Testis (tissue), 2 donors: ENCODE measurements at regions not wholly inside any gene's neighbourhood (a gene's known extent, or its start where the extent isn't known, plus 50 kb on each side); places are given as distances from the start of the nearest gene placed in this dataset.

ENCODE experiments used
- CTCF ChIP-seq, 3 experiments: fragments of 450-650 bp in 2 of 3; fragments of 200-600 bp in 1 of 3; sonication (generic) in 1 of 3; IDR thresholded peaks; one replicate each; pipeline ENCODE4 v1.5.1; 2016 to 2019; ENCODE audit warnings: antibody characterized with exemption in 3 of 3, mild to moderate bottlenecking in 2 of 3, moderate library complexity in 1 of 3
- POLR2A ChIP-seq: fragments of 450-650 bp; IDR thresholded peaks from one replicate; pipeline ENCODE4 v1.6.1; 2017; ENCODE audit warnings: antibody characterized with exemption, mild to moderate bottlenecking, moderate library complexity

DNA sequence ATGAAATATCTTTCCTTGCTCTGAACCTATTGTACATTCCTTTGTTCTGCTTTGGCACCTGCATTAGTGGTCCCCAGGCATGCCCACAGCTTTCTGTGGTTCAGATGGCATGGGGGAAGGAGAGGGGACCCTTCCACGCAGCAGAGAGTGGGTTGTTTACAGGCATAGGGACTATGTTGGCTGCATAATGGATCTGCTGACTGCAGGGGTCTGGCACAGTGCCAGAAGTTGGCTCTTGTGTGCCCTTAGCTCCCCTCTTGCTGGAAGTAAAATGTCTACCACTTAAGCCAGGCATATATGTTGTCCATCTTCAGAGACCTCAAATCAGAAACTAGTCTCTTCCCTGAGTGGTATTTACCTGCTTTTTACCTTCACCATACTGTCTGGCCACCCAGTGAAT is 651.9 kb upstream of the PCDH7 start:
- TF ChIP-seq CTCF (IDR thresholded peaks at IDR 0.05) (no peak), POLR2A (no peak)
